NCI-H128 (cell line): ENCODE measurements at regions not wholly inside any gene's neighbourhood (a gene's known extent, or its start where the extent isn't known, plus 50 kb on each side); places are given as distances from the start of the nearest gene placed in this dataset.
"Not testable (repeated sequence)": the region's sequence is repeated elsewhere in the genome, so short reads cannot be mapped to it uniquely, and the experiment has no call there.

Experiments used
- DNase-seq: peaks from one replicate; lab custom pipeline; 2025; ENCODE audit not compliant: unreplicated experiment; lab: John Stamatoyannopoulos, UW

- DNase-seq: no peak
Measured at GRCh38 chr4:188372058-188372457, 232.8 kb downstream of the TRIML1 start.

- no peak for DNase-seq
Measured at GRCh38 chr4:188372829-188373228, 233.6 kb downstream of the TRIML1 start.

DNA sequence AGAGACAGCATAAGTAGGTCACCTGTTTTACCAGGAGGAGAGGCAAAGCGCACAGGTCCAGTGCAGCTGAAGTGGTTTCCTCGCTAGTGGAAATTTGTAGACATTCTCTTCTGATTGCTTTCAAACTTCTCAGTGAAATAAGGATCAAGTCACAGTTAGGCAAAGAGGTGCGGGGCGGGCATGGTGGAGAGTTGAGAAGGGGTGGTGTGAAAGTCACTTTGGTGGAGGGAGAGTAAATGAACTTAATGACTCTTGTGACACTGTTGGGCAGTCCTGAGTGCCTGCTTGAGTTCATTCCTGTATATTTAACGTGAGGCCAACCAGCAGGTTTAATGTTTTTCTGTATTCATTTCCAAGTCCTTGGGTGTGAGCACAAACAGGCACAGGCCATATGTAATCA is 235.6 kb downstream of the TRIML1 start:
- DNase-seq: no peak

DNA sequence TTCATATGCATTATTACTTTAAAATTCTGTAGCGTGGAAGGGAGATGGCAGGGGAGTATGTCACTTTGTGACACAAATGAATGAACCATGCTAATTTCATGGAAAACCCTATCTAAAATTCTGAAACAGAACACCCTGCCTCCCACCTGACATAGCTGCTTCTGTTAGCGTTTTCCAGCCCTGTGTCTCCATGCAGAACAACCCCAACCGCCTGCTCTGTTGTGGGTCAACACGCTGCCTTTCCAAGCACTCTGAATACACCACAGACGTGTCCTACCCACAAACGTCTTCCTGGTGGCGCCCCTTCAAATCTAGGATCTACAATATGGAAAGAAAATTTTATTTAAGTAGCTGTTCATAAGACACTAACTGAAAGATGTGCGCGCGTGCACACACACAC is 238.6 kb downstream of the TRIML1 start:
- DNase-seq: no peak

DNA sequence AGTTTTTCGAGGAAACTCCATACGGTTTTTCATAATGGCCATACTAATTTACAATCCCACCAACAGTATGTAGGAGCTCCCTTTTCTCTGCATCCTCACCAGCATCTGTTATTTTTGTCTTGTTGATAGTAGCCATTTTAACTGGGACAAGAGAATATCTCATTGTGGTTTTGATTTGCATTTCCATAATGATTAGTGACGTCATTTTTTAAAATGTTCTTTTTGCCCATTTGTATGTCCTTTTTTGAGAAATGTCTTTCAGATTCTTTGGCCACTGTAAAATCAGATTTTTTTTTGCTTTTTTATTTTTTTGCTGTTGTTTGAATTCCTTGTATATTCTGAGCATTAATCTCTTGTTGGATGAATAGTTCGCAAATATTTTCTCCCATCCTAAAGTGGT is 243.9 kb downstream of the TRIML1 start:
- DNase-seq: no peak

GRCh38 chr4:188387179-188387791 is 248.0 kb downstream of the TRIML1 start:
- DNase-seq: no peak

GRCh38 chr4:188391349-188391748 is 252.1 kb downstream of the TRIML1 start:
- not testable (repeated sequence) for DNase-seq

DNA sequence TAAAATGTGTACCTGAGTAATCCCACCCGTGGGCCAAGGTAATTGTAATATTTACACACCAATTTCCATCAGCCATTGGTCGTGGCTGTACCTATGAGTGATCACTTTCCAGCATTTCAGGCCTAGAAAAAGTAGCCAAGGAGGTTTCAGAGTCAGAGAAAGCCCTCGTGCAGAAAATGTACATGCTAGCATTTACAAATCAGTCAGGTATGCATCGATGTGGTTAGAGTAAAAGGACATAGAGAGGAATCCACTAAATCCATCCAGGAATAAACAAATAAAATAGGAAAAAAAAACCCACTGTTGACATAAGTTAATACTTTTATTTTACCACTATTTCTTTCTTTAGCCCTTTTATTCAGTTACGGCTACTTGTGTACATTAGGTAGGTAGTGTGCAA is 256.8 kb downstream of the TRIML1 start:
- no peak for DNase-seq

DNA sequence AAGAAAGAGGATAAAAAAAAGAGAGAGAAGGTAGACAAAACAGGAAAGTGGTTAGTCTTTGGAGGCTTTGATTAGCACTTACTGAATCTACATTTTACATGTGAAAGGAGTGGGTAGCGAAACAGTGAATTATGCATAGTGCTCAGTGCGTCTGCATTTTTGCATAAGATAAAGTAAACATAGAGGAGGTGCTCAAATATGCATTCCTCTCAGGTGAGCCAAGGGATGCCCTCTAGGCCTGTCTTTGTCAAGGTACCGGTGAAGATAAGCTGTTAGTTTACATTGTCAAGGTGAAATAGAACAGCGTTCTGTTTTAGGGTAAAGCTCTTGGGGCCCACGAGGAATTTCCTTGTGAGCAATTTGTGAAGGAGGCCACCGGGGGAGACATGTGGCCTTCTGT is 260.6 kb downstream of the TRIML1 start:
- no peak for DNase-seq

DNA sequence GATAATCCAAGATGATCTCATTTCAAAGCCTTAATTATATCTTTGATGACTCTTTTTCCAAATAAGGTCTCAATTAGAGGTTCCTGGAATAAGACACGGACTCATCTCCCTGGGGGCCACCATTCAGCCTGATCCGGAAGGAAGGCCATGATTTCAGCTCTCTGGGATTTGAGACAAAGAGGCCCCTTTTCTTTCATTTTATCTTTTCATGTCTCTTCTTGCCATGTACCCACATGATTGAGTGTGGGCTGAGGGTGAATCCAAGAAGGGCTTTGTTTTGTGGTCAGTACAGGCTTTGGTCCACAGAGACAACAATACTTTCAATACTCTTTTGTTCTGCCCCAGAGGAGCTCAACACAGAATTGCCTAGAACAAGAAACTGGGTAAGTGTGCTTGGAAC is 261.2 kb downstream of the TRIML1 start:
- DNase-seq: no peak

GRCh38 chr4:188403272-188403671 is 264.0 kb downstream of the TRIML1 start:
- DNase-seq: no peak

GRCh38 chr4:188405071-188405835 is 266.0 kb downstream of the TRIML1 start:
- DNase-seq: not testable (repeated sequence)

- DNase-seq: no peak
Measured at GRCh38 chr4:188408244-188409030, 269.2 kb downstream of the TRIML1 start.

- no peak for DNase-seq
Measured at GRCh38 chr4:188409851-188410250, 270.6 kb downstream of the TRIML1 start.

GRCh38 chr4:188411805-188412204 is 272.6 kb downstream of the TRIML1 start:
- DNase-seq: no peak

GRCh38 chr4:188412499-188412898 is 273.3 kb downstream of the TRIML1 start:
- no peak for DNase-seq

DNA sequence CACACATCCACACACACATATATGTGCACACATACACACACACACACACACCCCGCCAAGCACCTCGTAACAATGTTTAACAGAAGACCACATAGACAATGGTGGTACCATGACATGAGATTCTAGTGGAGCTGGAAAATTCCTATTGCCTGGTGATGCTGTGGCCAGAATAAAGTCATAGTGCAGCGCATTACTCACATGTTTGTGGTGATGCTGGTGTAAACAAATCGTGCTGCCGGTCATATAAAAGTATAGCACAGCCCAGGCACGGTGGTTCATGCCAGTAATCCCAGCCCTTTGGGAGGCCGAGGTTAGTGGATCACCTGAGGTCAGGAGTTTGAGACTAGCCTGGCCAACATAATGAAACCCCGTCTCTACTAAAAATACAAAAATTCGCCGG is 275.2 kb downstream of the TRIML1 start:
- no peak for DNase-seq

DNA sequence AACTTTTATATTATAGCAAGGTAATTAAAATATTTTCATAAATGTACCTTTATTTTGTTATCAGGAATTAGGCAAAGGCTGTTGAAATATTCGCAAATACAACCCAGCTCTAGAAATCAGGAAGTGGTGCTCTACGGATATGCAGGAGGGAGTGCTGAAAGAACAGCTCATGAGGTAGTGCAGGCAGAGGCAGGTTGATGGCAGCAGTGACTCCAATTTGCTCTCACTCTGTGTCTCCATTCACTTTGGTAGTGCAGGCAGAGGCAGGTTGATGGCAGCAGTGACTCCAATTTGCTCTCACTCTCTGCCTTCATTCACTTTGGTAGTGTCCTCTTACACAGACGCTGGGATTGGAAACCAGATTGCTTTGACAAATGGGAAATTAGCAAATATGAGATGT is 277.9 kb downstream of the TRIML1 start:
- DNase-seq: no peak

- DNase-seq: no peak
Measured at GRCh38 chr4:188423039-188423438, 283.8 kb downstream of the TRIML1 start.

DNA sequence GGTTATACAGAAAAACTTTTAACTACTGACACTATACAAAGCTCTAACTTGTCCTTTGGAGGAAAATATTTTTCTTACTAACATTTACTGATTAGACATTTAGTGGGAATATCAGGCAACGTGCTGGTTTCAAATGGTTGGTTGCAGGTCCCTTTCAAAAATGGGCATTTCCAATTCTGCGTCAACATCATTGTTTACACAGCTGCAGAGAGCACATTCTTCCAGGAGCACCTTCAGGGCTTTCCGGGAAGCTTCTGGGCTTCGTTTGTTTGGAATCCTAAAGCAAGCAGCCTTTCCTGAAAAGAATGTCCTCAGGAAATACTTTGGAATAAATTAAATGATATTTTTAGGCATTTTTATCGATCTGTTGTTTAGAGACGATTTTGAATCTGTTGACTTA is 289.7 kb downstream of the TRIML1 start:
- DNase-seq: no peak

GRCh38 chr4:188429965-188430364 is 290.7 kb downstream of the TRIML1 start:
- no peak for DNase-seq

DNA sequence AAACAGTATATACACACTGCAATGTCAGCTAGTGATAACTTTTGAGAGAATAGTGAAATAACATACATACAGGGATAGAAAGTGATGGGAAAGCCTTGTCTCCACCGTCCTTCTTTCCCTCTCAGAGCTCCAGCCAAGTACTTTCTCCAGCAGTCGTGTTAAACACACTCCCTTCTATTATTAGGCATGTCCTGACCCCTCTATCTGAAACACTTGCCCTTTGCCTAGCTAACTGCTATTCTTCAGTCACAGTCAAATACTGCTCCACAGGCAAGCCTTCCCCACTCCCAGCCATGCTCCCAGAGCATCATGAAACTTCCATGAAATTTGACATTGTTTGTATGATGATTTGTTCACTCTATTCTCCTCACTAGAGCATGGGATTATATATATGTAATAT is 291.1 kb downstream of the TRIML1 start:
- no peak for DNase-seq
